Fibroblast of lung (primary cell): ENCODE measurements at regions not wholly inside any gene's neighbourhood (a gene's known extent, or its start where the extent isn't known, plus 50 kb on each side); places are given as distances from the start of the nearest gene placed in this dataset.

ENCODE experiments used
- DNase-seq, 2 donors: peaks; one replicate each; pipeline versions ENCODE4 v3.0.0 to v3.0.0-alpha.2; 2010; ENCODE audit warnings: low read depth in 2 of 2
- H2AFZ ChIP-seq: 2 replicates; pipeline ENCODE4 v1.5.1; 2012; ENCODE audit warnings: low read length, control low read depth, inconsistent platforms
- H3K27ac ChIP-seq: 2 replicates; pipeline ENCODE4 v1.5.1; 2011; ENCODE audit warnings: low read length, control low read depth; ENCODE audit not compliant: insufficient read depth
- H3K27me3 ChIP-seq: 2 replicates; pipeline ENCODE4 v1.5.1; 2011; ENCODE audit warnings: mild to moderate bottlenecking, low read length; ENCODE audit not compliant: control insufficient read depth, insufficient read depth
- H3K36me3 ChIP-seq: 2 replicates; pipeline ENCODE4 v1.5.1; 2011; ENCODE audit warnings: low read length; ENCODE audit not compliant: control insufficient read depth, insufficient read depth
- H3K4me1 ChIP-seq: 2 replicates; pipeline ENCODE4 v1.5.1; 2011; ENCODE audit warnings: low read length; ENCODE audit not compliant: control insufficient read depth, insufficient read depth; ENCODE audit errors: extremely low read depth
- H3K4me2 ChIP-seq: 2 replicates; pipeline ENCODE4 v1.5.1; 2011; ENCODE audit warnings: low read length, control low read depth; ENCODE audit not compliant: insufficient read depth; ENCODE audit errors: extremely low read depth
- H3K4me3 ChIP-seq, 4 experiments: fragments of 200-600 bp in 1 of 4; sonication (generic) in 1 of 4; replicated peaks in 1 of 4; 2 replicates each; pipeline ENCODE4 v1.5.1; 2011 to 2016; ENCODE audit warnings: low read length in 4 of 4, low read depth in 3 of 4, mild to moderate bottlenecking in 3 of 4, control low read depth in 2 of 4, inconsistent platforms in 1 of 4, mixed read lengths in 1 of 4; ENCODE audit not compliant: insufficient read depth in 1 of 4; ENCODE audit errors: control extremely low read depth in 1 of 4
- H3K79me2 ChIP-seq: 2 replicates; pipeline ENCODE4 v1.5.1; 2012; ENCODE audit warnings: mild to moderate bottlenecking, low read length, inconsistent platforms; ENCODE audit not compliant: control insufficient read depth, insufficient read depth
- H3K9ac ChIP-seq: 2 replicates; pipeline ENCODE4 v1.5.1; 2011; ENCODE audit warnings: mild to moderate bottlenecking, low read length, control low read depth; ENCODE audit not compliant: insufficient read depth
- H3K9me3 ChIP-seq: 2 replicates; pipeline ENCODE4 v1.5.1; 2012; ENCODE audit warnings: low read depth, low read length; ENCODE audit not compliant: control insufficient read depth, insufficient read depth
- H4K20me1 ChIP-seq: 2 replicates; pipeline ENCODE4 v1.5.1; 2011; ENCODE audit warnings: low read length; ENCODE audit not compliant: control insufficient read depth, insufficient read depth; ENCODE audit errors: extremely low read depth
- CTCF ChIP-seq, 2 donors: IDR thresholded peaks in 1 of 2; conservative IDR thresholded peaks in 1 of 2; 1 replicate in 1 of 2; 2 replicates in 1 of 2; pipeline ENCODE4 v1.5.1; 2011 to 2012; ENCODE audit warnings: low read length in 2 of 2, control low read depth in 1 of 2, inconsistent platforms in 1 of 2, low read depth in 1 of 2, mild to moderate bottlenecking in 1 of 2
- EZH2 ChIP-seq: IDR thresholded peaks from 2 replicates; pipeline ENCODE4 v1.5.1; 2012; ENCODE audit warnings: low read length, control low read depth, mild to moderate bottlenecking; ENCODE audit errors: missing control alignments

GRCh38 chr18:47420130-47420529 is 168.7 kb upstream of the SKOR2 start:
- Histone ChIP-seq H3K27ac (no peak overlapping the region), H3K9me3 (no peaks in the 10 kb centered on the region), H3K4me1 (no peaks in the 10 kb centered on the region), H3K4me3 (no peak overlapping the region), H3K4me2 (no peak overlapping the region), H3K36me3 (no peaks in the 10 kb centered on the region), H3K27me3 (no peaks in the 10 kb centered on the region), H2AFZ (no peak overlapping the region), H3K79me2 (no peaks in the 10 kb centered on the region), H3K9ac (no peak overlapping the region), H4K20me1 (no peaks in the 10 kb centered on the region)
- no peak for DNase-seq
- TF ChIP-seq EZH2: no peak
- TF ChIP-seq CTCF (conservative IDR thresholded peaks at IDR 0.05 in 1 of 2, IDR thresholded peaks at IDR 0.05 in 1 of 2; ENCODE audit: low read depth in 1 of 2, low read length in 2 of 2): no peak

GRCh38 chr18:47418746-47419145 is 167.3 kb upstream of the SKOR2 start:
- Histone ChIP-seq H3K9me3 (no peaks in the 10 kb centered on the region), H3K79me2 (no peaks in the 10 kb centered on the region), H3K36me3 (no peaks in the 10 kb centered on the region), H2AFZ (no peak overlapping the region), H3K9ac (no peak overlapping the region), H3K4me3 (no peak overlapping the region), H3K4me2 (no peak overlapping the region), H4K20me1 (no peaks in the 10 kb centered on the region), H3K4me1 (no peaks in the 10 kb centered on the region), H3K27me3 (no peaks in the 10 kb centered on the region), H3K27ac (no peak overlapping the region)
- DNase-seq: peak in 1 of 2 donors; percentile 16
- TF ChIP-seq CTCF (conservative IDR thresholded peaks at IDR 0.05 in 1 of 2, IDR thresholded peaks at IDR 0.05 in 1 of 2; ENCODE audit: low read depth in 1 of 2, low read length in 2 of 2): no peak
- no peak for TF ChIP-seq EZH2

- Histone ChIP-seq H3K36me3 (no peaks in the 10 kb centered on the region), H3K4me1 (no peaks in the 10 kb centered on the region), H3K9ac (no peak overlapping the region), H3K27ac (no peak overlapping the region), H3K27me3 (no peaks in the 10 kb centered on the region), H3K9me3 (no peaks in the 10 kb centered on the region), H3K4me3 (no peak overlapping the region), H3K4me2 (no peak overlapping the region), H4K20me1 (no peaks in the 10 kb centered on the region), H2AFZ (no peak overlapping the region), H3K79me2 (no peaks in the 10 kb centered on the region)
- TF ChIP-seq EZH2: no peak
- TF ChIP-seq CTCF (conservative IDR thresholded peaks at IDR 0.05 in 1 of 2, IDR thresholded peaks at IDR 0.05 in 1 of 2; ENCODE audit: low read depth in 1 of 2, low read length in 2 of 2): no peak
- DNase-seq: peak in 1 of 2 donors; percentile 4
Measured at GRCh38 chr18:47417807-47418206, 166.3 kb upstream of the SKOR2 start.
